GM04504 (cell line): ENCODE measurements at regions not wholly inside any gene's neighbourhood (a gene's known extent, or its start where the extent isn't known, plus 50 kb on each side); places are given as distances from the start of the nearest gene placed in this dataset.

Source experiments
- DNase-seq: peaks from one replicate; pipeline ENCODE4 v3.0.0-alpha.2; 2012; ENCODE audit warnings: low read depth

- no peak for DNase-seq
Observed at GRCh38 chr9:78806492-78807160, 509.7 kb downstream of the PSAT1 start.

DNA sequence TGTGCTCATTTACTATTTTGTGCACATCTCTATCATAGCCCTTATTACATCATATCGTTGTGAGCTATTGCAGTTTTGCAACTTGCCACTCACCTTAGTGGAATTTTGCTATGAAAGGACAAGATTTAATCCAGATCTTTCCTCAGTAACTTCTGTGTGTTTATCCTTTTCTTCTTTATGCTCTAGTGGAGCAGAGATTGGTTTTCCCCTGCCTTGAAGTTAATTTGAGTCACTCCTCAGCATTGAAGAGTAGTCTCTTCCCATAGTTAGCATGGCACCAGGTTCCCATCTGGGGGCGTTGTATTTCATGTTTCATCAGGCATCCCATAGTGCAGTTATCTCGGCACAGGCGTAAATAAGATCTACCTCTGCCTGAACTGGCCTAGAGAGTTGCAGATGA, 510.4 kb downstream of the PSAT1 start:
- no peak for DNase-seq

- DNase-seq = no peak
Observed at GRCh38 chr9:78808048-78808447, 511.1 kb downstream of the PSAT1 start.

- peak; percentile 60 for DNase-seq
Observed at GRCh38 chr9:78811622-78812276, 514.8 kb downstream of the PSAT1 start.

DNA sequence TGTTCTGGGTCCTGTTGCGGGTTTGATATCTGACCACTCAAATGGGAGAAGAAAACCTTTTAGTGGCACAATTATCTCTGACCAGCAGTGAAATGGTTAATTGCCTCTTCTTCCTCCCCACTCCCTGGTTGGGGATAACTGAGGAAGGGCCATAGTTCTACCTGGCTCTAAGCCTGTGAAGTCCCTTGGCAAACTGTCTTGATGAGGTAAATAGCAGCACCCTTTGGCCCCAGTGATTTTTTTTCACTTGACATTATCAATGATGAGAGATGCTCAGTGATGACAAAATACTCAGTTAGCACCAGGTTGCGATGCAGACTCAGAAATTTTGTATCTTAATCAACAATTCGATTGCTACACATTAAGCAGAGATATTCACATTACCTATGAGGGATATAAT, 515.7 kb downstream of the PSAT1 start:
- no peak for DNase-seq

DNA sequence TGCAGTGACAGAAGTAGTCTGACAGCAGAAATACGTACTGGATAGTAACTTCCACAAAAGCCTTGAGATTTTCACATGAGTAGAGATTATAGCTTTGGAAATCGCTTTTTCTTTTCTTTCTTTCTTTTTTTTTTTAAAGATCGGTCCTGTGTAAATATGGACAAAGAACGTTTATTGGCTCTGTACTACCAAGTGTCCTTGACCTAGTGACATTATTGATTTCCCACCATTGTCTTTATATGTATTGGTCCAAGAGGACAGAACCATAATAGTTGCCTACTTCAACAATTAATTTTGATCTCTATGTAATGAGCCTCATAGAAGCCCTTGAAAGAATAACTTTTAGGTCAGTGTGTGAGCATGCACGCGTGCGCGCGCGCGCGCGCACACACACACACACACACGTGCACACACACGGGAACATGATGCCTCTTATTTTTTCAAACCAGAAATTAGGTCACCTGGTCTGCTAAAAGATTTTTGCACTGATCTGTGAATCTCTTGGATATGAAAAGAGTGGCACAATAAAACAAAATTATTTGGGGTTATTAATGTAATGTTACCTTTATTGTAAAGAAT, 516.8 kb downstream of the PSAT1 start:
- DNase-seq = no peak

GRCh38 chr9:78821126-78821822, 524.3 kb downstream of the PSAT1 start:
- DNase-seq = no peak

- DNase-seq = peak; percentile 18
Observed at GRCh38 chr9:78826527-78826926, 529.6 kb downstream of the PSAT1 start.

DNA sequence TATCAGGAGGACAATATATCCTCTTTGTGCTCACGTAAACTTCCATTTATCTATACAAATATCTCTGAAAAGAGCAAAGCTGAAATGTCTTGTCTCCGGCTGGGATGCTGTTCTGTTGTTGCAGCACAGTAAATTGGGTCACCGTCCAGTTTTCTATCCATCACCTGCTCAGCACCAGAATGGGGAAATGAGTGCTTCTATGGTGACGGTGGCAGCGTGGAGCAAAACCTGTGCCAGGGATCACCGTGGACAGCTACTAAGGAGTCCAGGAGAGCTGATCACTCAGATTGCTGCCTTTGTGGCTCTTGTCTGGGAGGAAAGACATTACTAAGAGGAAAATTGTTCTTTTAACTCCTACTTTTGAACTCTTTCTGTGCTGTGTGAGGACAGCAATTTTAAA, 531.6 kb downstream of the PSAT1 start:
- DNase-seq = no peak

DNA sequence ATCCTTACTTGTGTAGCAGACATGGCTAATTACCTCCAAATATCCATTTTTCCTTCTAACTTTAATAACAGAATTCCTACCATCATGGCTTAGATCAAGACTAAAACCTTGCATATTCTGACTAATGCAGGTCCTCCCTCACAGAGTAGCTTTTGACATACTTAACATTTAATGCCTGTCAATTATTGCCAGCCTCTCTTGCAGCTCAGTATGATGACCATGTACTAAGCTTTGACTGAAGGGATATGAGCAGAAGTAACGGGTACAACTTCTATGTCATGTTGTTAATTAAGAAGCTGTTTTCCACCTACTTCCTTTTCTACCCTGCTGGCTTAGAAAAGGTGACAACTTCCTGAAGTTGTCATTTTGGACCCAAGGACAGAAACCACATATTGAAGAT, 533.4 kb downstream of the PSAT1 start:
- no peak for DNase-seq

DNA sequence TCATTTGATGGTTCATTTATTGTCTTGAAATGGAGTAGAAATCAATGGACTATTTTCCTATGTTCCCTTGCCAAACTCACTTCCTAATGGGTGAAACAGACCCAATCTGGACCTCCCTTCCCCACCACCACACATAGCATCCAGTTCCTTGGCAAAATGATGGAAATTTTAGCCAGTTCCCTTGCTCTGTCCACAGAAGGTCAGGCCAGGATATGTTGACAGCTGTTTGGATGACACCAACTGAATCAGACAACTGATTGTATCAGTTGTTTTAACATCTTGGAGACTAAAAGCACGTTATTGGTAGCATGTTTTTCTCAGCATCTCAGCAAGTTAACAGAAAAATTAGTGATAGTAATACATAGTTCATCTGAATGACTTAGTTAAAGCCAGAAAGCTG, 534.8 kb downstream of the PSAT1 start:
- DNase-seq = no peak

- DNase-seq = no peak
Observed at GRCh38 chr9:78835928-78836450, 539.1 kb downstream of the PSAT1 start.

GRCh38 chr9:78839252-78839651, 542.3 kb downstream of the PSAT1 start:
- no peak for DNase-seq

DNA sequence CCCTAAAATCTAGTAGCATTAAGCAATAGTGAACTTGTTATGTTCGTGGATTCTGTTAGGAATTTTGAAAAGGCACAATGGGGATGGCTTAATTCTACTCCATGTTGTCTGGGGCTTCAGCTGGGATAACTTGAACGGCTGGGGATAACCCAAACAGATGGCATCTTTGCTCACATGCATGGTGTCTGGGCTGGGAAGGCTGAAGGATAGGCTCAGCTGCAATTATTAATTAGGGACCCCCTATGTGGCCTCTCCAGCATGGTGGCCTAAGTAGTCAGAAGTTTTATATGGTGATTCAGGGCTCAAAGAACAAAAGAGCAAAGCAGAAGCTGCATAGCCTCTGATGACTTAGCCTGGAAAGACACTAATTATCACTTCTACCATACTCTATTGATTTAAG, 551.1 kb downstream of the PSAT1 start:
- DNase-seq = no peak

DNA sequence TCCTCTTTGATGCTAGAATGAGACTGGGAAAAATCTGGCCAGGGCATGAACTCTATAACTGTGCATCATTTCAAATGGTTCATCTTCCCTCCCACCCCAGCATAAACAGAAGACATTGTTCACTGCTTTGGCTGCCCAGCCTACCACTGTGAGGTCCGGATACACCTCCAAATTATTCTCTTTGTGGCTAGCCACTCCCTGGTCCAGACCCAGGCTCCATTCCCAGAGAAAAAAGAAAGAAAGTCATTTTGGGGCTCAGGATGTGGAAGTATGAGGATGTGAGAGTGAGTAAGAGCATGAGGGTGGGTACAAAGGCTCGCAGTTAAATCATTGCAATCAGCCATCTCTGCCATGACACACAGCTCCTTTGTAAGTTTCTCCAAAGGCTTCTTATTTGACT, 559.2 kb downstream of the PSAT1 start:
- no peak for DNase-seq

DNA sequence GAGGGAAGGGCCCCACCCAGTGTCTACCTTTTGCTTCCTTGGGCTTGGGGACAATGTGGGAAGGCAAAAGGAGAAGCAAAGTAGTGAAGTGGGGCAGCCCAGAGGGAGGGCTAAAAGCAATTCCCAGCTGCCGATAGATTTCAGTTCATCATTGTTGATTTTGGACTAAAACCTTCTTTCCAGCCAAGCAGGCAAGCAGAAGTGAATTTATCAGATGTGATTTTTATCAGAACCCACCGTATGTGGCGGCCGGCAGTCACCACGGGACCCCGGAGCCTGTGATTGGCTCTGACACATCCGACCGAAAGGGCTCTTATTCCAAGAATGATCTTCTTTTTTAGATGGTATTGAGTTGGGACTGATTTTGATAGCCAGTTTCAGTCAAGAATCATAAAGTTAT, 559.9 kb downstream of the PSAT1 start:
- no peak for DNase-seq

DNA sequence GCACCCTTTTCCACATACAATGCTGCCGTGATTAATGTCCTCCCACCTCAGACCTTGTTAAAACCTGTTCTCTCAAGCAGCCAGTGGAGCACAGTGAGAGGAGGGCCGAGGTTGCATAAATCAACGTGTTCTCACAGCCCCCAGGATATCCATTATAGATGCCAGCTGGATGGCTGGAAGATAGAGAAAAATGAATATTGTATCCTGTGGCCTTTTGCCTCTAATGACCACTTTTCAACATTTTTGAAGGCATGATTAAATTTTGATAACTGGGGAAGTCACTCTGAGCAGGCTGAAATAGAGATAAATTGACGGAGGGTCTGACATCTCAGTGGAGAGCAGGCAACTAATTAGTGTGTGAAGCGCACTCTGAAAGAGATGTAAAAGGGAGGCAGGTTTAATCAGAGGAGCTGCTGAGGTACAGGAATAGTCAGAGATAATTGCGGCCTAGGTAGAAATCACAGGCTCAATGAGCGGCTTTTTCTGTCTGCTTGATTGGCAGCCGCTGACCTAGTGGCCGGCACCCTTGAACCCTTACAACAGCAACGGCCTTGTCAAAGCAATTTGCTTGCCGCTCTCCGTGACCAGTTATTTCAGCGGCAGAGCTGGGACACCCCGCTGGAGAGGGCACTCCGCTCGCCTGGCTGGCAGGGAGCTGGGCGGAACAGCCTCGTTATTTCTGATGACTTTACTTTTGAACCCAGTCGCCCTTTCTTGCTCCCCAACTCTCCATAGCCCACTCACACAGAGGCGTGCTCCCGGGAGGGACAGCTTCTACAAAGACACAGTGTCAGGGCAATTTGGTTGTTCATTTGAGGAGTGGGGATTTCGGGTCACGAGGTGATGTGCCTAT, 560.7 kb downstream of the PSAT1 start:
- DNase-seq = no peak

GRCh38 chr9:78858266-78858665, 561.3 kb downstream of the PSAT1 start:
- no peak for DNase-seq

DNA sequence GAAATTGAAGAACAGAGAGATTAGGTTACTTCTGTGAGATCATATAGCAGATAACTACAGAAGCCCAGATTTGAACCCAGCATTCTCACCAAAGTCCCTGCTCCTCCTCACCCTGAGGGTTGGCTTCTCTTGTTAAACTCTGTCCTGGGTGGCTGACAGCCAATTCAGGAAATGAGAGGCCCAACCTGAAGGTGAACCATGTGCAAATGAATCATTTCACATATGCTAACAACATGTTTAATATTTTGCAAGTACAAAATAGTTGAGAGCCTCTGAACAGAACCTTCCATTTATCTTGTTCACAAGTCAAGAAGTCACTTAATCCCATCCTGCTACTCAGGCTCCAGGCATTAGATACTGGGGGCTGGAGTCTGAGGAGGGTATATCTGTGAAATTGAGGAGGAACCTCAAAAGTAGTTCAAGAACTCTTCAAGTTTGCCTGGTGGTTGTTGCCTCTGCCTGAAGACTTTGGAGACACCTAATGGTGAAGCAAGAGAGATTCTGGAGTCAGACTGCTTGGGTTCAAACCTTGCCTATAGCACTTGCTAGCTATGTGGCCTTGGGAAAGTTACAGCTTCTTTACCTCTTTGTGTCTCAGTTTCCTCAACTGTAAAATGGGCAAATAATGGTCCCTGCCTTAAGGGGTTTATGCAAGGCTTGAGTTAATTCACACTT, 564.0 kb downstream of the PSAT1 start:
- peak; percentile 84 for DNase-seq

DNA sequence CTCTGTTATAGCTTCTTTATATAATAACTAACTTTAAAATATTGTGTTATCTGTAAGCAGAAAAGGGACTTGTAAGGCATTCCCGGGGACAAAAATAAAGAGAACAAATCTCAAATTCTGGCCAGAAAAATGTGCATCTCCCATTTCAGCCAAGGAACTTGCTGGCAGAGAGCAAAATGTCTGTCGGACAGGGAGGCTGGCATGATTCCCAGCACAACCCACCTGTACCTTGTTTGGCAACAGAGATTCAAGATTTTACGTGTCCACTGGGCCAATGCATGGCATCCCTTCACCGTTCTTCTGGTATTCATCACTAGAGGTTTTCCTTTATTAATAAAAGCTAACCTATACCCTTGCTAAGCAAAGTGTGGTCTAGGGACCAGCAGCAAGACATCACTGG, 566.6 kb downstream of the PSAT1 start:
- no peak for DNase-seq

GRCh38 chr9:78865737-78866136, 568.8 kb downstream of the PSAT1 start:
- DNase-seq = no peak
